Vagina (tissue), 2 donors: ENCODE measurements at regions not wholly inside any gene's neighbourhood (a gene's known extent, or its start where the extent isn't known, plus 50 kb on each side); places are given as distances from the start of the nearest gene placed in this dataset.

Experiments used
- DNase-seq, 2 donors: peaks; one replicate each; pipeline ENCODE4 v3.0.0-alpha.2; 2017; ENCODE audit errors: extremely low spot score in 2 of 2
- H3K27ac ChIP-seq: fragments of 200-600 bp; sonication (generic); one replicate; pipeline ENCODE4 v1.5.1; 2019
- H3K27me3 ChIP-seq: fragments of 200-600 bp; sonication (generic); one replicate; pipeline ENCODE4 v1.5.1; 2019
- H3K36me3 ChIP-seq, 2 donors: fragments of 200-600 bp; sonication (generic); one replicate each; pipeline ENCODE4 v1.5.1; 2017 to 2019
- H3K4me1 ChIP-seq: fragments of 200-600 bp; sonication (generic); one replicate; pipeline ENCODE4 v1.5.1; 2019
- H3K4me3 ChIP-seq, 2 donors: fragments of 200-600 bp; sonication (generic); 1 replicate in 1 of 2; 2 replicates in 1 of 2; pipeline ENCODE4 v1.5.1; 2016 to 2019
- H3K9me3 ChIP-seq: fragments of 200-600 bp; sonication (generic); one replicate; pipeline ENCODE4 v1.5.1; 2019
- CTCF ChIP-seq, 3 experiments: fragments of 450-650 bp in 2 of 3; fragments of 200-600 bp in 1 of 3; sonication (generic) in 1 of 3; IDR thresholded peaks; one replicate each; pipeline ENCODE4 v1.5.1; 2017 to 2019; ENCODE audit warnings: antibody characterized with exemption in 3 of 3, mild to moderate bottlenecking in 2 of 3, moderate library complexity in 2 of 3
- POLR2A ChIP-seq, 2 donors: fragments of 450-650 bp; IDR thresholded peaks; one replicate each; pipeline ENCODE4 v1.6.1; 2017; ENCODE audit warnings: antibody characterized with exemption in 2 of 2, mild to moderate bottlenecking in 2 of 2, moderate library complexity in 2 of 2
- POLR2AphosphoS5 ChIP-seq, 2 donors: sonication (generic); formaldehyde crosslinking; IDR thresholded peaks; one replicate each; pipeline ENCODE4 v1.9.0; 2017; ENCODE audit warnings: antibody characterized with exemption in 2 of 2, mild to moderate bottlenecking in 2 of 2, low read depth in 1 of 2; ENCODE audit not compliant: insufficient read depth in 1 of 2
- intact Hi-C: fragments of 100-400 bp; cut with DNase I; formaldehyde crosslinking; loops from one replicate; pipeline ENCODE4 v1.15.1; 2023

- intact Hi-C loops = no loop called here
- Histone ChIP-seq H3K27ac (no peak overlapping the region), H3K27me3 (no peaks in the 10 kb centered on the region), H3K4me3 (no peak overlapping the region), H3K36me3 (no peaks in the 10 kb centered on the region), H3K4me1 (peaks cover 3% of the 10 kb centered on the region), H3K9me3 (no peaks in the 10 kb centered on the region)
- TF ChIP-seq POLR2AphosphoS5 (IDR thresholded peaks at IDR 0.05; ENCODE audit: insufficient read depth in 1 of 2, low read depth in 1 of 2) (no peak), POLR2A (IDR thresholded peaks at IDR 0.05) (no peak), CTCF (IDR thresholded peaks at IDR 0.05) (no peak)
- DNase-seq = no peak
Observed at GRCh38 chr20:11429889-11430519, 487.7 kb upstream of the BTBD3 start.

DNA sequence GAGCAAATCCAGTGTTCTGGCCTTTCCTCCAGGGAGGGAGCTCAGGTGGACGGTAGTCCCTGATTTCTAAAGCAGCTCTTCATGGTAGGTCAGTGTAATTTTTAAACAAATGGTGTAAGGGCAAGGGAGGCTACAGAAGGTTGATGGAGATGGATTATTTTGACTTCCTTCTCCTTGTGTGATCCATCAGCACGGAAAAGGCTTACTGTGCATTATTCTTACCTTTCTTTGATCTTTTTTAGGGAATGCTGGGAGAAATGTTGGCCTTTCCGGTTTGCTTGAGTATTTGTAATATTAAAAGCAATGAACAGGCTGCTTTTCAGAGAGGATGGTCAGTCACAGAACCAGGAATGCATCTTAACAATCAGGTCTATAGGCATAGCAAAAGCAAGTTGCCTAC is 487.0 kb upstream of the BTBD3 start:
- Histone ChIP-seq H3K36me3 (no peaks in the 10 kb centered on the region), H3K27ac (no peak overlapping the region), H3K4me3 (no peak overlapping the region), H3K27me3 (no peaks in the 10 kb centered on the region), H3K4me1 (peaks cover 3% of the 10 kb centered on the region), H3K9me3 (no peaks in the 10 kb centered on the region)
- no peak for DNase-seq
- intact Hi-C loops = no loop called here
- TF ChIP-seq POLR2AphosphoS5 (IDR thresholded peaks at IDR 0.05; ENCODE audit: insufficient read depth in 1 of 2, low read depth in 1 of 2) = no peak
- no peak for TF ChIP-seq CTCF (IDR thresholded peaks at IDR 0.05)
- TF ChIP-seq POLR2A (IDR thresholded peaks at IDR 0.05) = no peak

GRCh38 chr20:11431621-11432020 is 486.1 kb upstream of the BTBD3 start:
- peaks cover 3% of the 10 kb centered on the region for H3K4me1 ChIP-seq
- DNase-seq = no peak
- TF ChIP-seq POLR2AphosphoS5 (IDR thresholded peaks at IDR 0.05; ENCODE audit: insufficient read depth in 1 of 2, low read depth in 1 of 2) (no peak), POLR2A (IDR thresholded peaks at IDR 0.05) (no peak), CTCF (IDR thresholded peaks at IDR 0.05) (no peak)
- no peak overlapping the region for H3K4me3 ChIP-seq
- H3K9me3 ChIP-seq = no peaks in the 10 kb centered on the region
- H3K27ac ChIP-seq = no peak overlapping the region
- intact Hi-C loops = no loop called here
- H3K27me3 ChIP-seq = no peaks in the 10 kb centered on the region
- H3K36me3 ChIP-seq = no peaks in the 10 kb centered on the region

GRCh38 chr20:11432407-11432806 is 485.3 kb upstream of the BTBD3 start:
- H3K4me1 ChIP-seq = peaks cover 3% of the 10 kb centered on the region
- no peaks in the 10 kb centered on the region for H3K36me3 ChIP-seq
- intact Hi-C loops = no loop called here
- DNase-seq = no peak
- no peak overlapping the region for H3K4me3 ChIP-seq
- H3K27me3 ChIP-seq = no peaks in the 10 kb centered on the region
- no peak overlapping the region for H3K27ac ChIP-seq
- no peaks in the 10 kb centered on the region for H3K9me3 ChIP-seq
- TF ChIP-seq CTCF (IDR thresholded peaks at IDR 0.05) (no peak), POLR2AphosphoS5 (IDR thresholded peaks at IDR 0.05; ENCODE audit: insufficient read depth in 1 of 2, low read depth in 1 of 2) (no peak), POLR2A (IDR thresholded peaks at IDR 0.05) (no peak)

DNA sequence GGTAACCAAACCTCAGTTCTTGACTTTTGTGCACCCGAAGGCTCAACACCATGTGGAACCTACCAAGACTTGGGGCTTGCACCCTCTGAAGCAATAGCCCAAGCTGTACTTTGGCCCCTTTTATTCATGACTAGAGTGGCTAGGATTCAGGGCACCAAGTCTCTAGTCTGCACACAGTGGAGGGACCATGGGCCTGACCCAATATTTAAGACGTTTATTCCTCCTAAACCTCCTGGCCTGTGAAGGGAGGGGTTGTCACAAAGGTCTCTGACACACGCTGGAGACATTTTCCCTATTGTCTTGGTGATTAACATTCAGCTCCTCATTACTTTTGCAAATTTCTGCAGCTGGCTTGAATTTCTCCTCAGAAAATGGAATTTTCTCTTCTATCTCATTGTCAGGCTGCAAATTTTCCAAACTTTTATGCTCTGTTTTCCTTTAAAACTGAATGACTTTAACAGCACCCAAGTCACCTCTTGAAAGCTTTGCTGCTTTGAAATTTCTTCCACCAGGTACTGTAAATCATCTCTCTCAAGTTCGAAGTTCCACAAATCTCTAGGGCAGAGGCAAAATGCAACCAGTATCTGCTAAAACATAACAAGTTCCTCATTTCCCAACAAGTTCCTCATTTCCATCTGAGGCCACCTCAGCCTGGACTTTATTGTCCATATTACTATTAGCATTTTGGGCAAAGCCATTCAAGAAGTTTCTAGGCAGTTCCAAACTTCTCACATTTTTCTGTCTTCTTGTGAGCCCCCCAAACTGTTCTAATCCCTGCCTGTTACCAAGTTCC is 481.4 kb upstream of the BTBD3 start:
- intact Hi-C loops = no loop called here
- no peak for DNase-seq
- TF ChIP-seq CTCF (IDR thresholded peaks at IDR 0.05) = no peak
- TF ChIP-seq POLR2AphosphoS5 (IDR thresholded peaks at IDR 0.05; ENCODE audit: insufficient read depth in 1 of 2, low read depth in 1 of 2) = no peak
- TF ChIP-seq POLR2A (IDR thresholded peaks at IDR 0.05) = no peak
- H3K27ac ChIP-seq = no peak overlapping the region
- H3K27me3 ChIP-seq = no peaks in the 10 kb centered on the region
- no peak overlapping the region for H3K4me3 ChIP-seq
- no peaks in the 10 kb centered on the region for H3K4me1 ChIP-seq
- H3K9me3 ChIP-seq = no peaks in the 10 kb centered on the region
- no peaks in the 10 kb centered on the region for H3K36me3 ChIP-seq
